Activated CD4-positive, alpha-beta T cell treated with anti-CD3 and anti-CD28 coated beads, Interleukin-10, Interleukin-2, amounts not matched to agents 100 ng/mL and 50 ng/mL, durations not matched to agents 16 hours and 8 hours (primary cell): ENCODE measurements at regions not wholly inside any gene's neighbourhood (a gene's known extent, or its start where the extent isn't known, plus 50 kb on each side); places are given as distances from the start of the nearest gene placed in this dataset.

Source experiments
- DNase-seq: peaks from one replicate; pipeline ENCODE4 v3.0.0-alpha.2; 2020

DNA sequence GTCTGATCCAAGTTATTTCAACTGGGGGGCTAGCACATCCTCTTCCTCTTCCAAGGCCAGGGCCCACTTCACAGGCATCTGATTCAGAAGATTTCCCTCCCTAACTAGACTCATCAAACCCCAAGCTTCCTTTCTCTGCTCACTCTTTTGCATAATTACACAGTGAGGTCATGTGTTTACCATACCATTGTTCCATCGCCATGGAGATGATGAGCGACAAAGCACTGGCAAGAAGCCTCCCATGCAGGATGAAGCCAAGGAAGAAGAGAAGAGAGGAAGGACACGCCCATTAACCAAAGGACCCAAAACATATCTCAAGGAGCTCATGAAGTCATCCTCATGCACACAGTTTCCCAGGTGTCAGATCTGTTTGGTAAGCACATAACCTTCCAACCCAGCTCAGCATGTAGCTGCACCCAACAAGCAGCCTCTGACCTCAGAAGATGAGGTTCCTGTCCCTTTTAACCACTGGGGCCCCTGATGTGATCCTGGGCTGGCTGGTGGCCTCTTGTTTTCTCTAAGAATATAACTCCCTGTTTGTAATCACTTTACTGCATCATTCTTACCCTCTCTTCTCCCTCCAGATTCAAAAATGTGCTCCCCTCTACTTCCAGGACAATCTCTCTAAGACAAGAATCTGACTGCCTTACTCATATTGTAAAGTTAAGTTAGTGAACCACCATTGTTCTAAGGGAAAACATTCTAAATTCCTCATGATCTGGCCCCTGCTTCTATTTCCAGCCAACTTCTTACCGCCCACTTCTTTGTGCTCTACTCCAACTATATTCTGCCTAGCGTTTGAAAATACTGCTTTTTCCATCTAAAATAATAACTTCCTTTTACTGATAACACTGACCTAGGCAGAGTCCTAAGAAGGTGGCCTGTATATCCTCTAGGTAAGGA lies 190.1 kb downstream of the TTC32 start:
- peak; percentile 13 for DNase-seq

DNA sequence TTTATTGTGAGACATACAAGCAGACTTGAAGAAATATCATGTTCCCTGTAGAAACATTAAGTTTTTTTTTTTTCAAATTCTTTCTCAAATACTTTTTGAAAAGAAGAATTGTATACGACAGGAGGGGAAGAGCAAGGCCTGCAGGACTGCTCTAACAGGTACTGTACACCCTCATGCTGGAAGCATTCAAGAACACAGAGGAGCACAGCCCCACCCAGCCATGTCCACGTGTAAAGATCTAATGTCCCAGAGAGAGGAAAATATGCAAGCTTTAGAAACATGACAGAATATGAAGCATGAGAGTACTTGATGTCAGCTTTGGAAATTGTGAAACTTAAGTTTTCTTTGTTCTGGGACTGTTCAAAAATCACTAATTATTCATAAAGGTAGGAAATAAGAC lies 191.6 kb downstream of the TTC32 start:
- no peak for DNase-seq

DNA sequence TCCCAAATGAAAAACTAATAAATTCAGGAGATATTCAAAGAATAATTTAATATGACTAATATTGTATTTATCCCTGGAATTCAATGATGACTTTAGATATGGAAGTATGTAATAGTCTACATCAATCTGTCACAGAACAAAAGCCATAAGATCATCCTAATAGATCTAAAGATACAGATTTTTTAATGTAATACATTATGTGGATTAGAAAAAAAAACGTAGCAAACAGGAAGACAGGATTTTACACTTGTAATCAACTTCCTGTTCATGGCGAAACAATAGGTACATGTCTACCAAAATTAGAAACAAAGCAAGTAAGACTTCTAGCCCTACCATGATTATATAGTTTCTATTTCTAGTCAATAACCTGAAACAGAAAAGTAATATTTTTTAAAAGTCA lies 192.2 kb downstream of the TTC32 start:
- DNase-seq, result no peak

DNA sequence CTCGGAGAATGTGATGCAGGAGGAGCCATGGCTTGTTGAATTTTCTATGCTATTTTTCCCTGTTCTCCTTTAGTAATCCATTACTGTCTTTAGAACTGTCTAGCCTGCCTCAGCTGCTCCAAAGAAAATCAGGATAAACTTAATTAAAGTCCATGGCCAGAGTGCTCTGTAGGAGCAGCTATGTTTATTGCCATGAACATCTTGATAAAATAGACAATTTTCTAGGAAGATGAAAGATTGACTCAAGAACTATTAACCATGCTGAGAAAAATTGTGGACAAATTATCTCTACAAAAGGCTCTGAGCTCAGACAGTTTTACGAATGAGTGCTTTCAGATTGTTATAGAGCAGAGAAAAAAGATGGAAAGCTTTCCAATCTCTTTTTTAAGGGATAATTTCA lies 193.0 kb downstream of the TTC32 start:
- no peak for DNase-seq

DNA sequence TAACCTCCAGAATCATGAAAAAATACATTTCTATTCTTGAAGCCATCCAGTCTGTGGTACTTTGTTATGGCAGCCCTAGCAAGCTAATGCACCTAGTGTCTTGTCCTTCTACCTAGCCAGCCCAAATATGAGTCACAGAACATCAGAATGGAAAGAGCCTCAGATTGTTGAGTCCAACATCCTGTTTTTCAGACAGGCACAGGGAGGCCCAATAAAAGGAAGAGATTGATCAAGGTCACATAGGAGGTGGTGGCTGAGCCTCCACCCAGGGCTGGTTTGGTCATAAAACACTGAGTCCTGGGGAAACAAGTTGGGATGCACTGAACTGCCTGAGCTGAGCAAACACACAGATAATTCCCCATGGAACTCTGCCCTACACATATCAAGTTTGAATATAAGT lies 195.5 kb downstream of the TTC32 start:
- DNase-seq, result no peak

GRCh38 chr2:19702267-19702666 lies 199.5 kb downstream of the TTC32 start:
- DNase-seq, result no peak

DNA sequence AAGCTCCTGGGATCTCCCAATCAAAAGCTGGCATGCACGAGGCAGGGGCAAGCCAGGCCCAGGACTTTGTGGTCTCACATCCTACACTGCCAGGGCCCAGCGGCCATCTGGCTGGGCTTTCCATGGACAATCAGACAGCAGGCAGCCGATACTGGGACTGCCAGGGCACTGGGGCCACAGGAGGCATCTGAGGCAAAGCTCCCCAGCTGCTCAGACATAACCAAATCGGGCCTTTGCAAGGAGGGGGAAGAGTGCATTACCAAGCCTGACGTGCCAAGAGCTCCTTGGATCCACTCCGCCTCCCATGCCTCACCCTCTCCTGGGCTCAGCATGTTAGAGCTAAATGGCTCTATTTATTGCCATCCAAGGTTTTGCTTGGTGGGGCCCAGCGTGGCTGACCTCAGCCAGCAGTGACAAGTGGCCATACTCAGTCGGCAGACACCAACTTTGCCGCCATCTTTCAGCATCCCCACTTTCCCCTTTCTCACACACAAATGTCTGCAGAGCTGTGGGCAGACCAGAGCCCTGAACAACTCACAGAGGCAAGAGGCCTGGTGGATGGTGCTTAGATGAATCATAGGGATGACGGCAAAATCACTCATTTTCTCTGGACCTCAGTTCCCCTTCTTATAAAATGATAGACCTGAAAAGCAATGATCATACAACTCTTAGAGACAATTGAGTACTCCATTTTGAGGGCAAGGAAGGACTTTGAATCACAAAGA lies 200.8 kb downstream of the TTC32 start:
- no peak for DNase-seq

GRCh38 chr2:19697131-19697530 lies 204.7 kb downstream of the TTC32 start:
- DNase-seq, result no peak

DNA sequence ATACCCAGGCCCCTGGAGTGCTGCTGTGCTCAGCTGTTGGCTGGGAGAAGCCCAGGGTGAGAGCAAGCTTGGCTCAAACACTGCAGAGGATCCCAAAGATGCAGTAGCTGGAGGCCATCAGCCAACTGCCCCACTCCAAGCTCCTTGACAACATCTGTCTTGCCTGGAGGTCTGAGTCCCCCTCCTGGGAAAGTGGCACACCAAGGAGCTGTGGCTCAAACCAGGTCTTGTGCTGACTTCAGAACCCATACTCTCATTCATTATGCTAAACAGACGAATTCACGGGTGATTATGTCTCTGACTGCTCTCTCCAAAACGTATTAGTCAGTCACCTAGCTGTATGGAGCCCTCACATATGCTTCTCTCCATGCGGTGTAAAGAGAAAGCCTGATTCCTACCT lies 206.1 kb downstream of the TTC32 start:
- no peak for DNase-seq

GRCh38 chr2:19691892-19692291 lies 209.9 kb downstream of the TTC32 start:
- no peak for DNase-seq

DNA sequence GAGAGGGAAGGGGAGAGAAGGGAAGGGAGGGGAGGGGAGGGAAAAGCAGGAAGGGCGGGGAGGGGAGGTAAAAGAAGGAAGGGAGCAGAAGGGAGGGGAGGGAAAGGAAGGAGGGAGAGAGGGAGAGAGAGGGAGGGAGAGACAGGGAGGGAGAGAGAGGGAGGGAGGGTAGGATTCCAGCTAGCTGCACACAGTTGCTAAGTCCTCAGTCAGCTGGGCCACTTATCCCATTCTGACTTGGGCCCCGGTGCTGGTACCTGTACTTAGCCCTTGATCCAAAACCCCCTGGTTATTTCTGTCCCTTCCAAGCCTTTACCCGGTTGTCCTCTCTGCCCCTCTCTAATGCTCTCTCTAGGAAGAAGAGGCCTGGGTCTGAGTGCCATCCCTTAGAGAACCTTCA lies 211.4 kb downstream of the TTC32 start:
- no peak for DNase-seq

DNA sequence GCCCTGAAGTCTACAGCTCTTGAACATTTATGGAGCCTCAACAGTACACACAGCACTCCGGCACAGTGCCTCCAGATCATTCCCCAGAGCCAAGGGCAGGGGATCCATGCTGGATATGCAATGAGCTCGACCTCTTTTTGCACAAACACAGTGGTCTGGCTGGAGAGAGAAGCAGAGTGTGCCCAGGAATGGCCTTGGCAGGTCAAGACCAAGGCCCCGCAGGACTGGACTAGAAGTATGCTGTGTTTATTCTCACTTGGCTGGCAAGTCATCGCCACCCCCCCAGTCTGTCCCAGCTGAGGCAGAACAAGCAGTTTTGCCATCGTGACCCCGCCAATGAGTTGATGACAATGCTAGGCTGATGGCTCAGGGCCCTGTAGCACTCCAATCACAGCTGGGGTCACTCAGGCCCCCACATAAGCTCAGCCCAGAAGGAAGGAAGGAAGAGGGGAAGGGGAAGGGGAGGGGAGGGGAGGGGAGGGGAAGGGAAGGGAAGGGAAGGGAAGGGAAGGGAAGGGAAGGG lies 212.1 kb downstream of the TTC32 start:
- no peak for DNase-seq

DNA sequence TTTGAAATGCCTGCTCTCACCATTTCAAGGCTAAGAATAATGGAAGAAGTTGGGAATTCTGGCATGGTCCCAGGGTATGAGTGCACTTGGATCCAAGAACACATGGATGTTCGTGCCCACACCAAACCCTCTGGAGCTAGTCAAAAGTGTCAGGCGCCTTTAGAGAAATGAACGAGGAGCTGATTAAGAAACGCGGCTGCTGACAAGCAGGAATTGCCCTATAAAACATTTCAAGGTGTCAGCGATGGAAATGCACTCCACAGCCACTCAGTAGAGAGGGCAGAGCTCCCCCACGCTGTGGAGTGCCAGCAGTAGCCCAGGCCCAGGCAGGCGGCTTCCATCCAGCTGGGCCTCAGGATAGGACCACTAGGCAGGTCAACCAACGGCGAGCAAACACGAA lies 213.7 kb downstream of the TTC32 start:
- DNase-seq, result no peak

DNA sequence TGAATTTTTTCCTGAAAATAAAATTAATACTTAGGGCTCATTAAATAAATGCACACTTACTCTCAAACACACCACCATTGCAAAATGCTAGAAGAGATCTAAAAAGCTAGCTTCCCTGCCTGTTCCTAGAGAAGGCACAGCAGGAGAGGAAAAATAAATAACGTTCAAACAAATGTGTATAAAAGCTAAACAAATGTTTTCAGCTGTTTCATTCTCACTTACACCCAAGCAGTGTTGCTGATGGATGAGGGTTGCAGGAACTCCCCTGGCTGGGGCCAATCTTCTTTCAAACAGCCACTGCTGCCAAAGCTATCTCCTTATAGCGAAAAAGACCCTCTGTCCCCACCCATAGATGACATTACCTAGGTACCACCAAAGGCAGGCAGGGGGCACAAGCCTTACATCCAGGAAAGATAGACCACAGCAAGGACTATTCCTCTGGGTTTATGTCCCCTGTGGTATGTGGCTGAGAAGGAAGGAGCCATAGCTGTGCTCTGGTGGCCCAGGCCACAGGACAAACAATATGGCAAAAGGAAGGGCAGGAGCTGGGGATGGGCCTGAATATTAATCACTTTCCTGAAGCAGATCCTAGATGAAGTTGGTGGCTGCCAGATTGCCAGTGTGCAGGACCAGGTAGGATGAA lies 214.6 kb downstream of the TTC32 start:
- no peak for DNase-seq

GRCh38 chr2:19686439-19686838 lies 215.3 kb downstream of the TTC32 start:
- no peak for DNase-seq

GRCh38 chr2:19685731-19686130 lies 216.1 kb downstream of the TTC32 start:
- DNase-seq, result no peak

- DNase-seq, result no peak
Observed at GRCh38 chr2:19684516-19684915, 217.3 kb downstream of the TTC32 start.

DNA sequence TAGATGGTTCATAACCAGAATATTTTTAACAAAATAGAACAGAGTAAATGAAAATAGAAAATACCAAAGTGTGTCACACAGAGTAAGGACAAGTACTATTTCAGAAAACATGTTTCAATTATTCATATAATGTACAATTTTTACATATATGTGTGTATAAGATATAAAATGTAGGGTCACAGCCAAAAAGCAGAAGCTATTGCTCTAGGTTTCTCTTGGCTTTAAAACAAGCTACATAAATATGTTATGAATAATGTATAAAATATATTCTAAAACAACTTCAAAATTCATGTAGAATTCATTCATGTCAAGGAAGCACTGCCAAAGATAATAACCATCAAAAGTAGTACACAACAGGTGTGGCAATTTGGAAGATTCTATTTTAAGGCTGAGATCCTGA lies 218.2 kb downstream of the TTC32 start:
- no peak for DNase-seq

DNA sequence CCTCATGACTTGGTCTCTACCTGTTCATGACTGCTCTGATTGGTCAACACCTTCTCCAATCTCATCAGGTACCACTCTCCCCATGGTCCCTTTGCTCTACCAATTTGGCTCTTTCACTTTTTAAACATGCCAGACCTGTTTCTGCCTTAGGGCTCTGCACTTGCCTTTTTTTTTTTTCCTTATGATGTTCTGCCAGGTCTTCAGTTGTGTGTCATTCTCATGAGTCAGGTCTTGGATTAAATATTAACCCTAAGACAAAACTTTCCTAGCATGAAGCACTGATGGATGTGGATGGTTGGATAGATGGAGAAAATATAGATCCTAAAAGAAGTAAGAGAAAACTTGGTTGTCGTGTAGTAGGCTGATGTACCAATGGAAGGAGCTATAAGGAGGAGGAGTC lies 219.3 kb downstream of the TTC32 start:
- DNase-seq, result no peak

- no peak for DNase-seq
Observed at GRCh38 chr2:19677825-19678518, 223.8 kb downstream of the TTC32 start.

DNA sequence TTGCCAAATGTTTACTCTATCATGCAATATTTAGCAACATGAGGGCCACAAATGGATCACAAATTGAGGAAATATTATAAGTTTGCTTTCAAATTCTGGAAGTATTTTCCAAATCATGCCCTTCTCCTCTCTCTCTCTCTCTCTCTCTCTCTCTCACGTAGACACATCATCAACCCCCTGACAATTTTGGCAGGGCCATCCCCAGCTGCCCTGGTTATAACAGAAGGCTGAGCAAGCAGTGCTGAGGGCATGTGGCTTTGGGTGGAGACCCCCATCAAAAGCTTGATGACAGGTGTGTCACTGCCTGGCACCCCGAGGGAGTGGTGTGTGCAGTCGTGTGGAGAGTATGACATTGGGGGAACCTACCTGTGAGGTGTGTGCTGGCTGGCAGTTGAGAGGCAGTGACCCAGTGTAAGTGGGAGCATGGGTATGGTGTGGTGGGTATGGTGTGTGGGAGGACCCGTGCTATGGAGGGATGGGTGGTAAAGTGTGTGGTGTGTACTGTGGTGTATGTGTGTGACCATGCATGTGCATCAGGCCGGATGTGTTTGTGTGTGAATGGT lies 224.5 kb downstream of the TTC32 start:
- DNase-seq, result no peak

DNA sequence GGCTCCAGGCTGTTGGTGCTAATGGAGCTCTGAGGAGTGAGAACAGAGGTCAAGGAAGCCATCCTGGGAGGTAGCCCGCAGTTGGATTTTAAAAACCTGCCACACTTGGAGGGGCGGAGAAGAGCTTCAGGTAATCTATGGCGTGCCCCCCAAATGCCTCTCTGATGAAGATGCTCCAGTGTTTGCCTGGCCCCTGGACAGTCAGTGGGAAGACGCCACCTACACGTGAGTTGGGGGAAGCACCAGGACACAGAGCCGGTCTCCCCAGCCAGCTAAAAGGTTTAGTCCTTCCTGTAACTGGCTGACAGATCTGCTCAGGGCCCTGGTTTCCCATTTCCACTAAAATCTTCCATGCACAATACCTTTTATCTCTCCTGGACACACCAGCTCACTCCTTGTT lies 225.0 kb downstream of the TTC32 start:
- no peak for DNase-seq
